ENCODE measurements at regions not wholly inside any gene's neighbourhood (a gene's known extent, or its start where the extent isn't known, plus 50 kb on each side); places are given as distances from the start of the nearest gene placed in this dataset.

DNA sequence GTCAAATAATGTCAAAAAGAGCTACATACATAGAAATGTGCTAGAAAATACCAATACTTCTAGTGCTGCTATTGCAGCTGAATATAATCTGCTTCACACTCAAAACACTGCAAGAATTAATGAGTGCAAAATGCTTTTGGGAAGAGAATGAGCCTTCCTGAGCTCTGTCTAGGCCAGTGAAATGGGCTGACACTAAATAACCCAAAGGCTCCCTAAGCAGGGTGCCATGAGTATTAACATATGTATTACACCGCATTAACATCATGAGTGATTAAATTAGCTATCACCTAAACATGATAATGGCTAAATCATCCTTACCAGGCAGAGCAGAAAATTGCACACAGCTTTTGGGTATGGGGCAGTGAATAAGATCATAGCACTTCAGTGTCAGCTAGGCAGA, 806.3 kb upstream of the NECTIN3 start:
- no peaks in the 10 kb centered on the region for H3K79me2 ChIP-seq (replicated peaks; ENCODE audit: insufficient read depth, low read length)
- H4K20me1 ChIP-seq (ENCODE audit: insufficient read depth), result no peaks in the 10 kb centered on the region
- H3F3A ChIP-seq (ENCODE audit: insufficient read depth, low read length, poor library complexity, severe bottlenecking), result no peaks in the 10 kb centered on the region
- H3K4me3 ChIP-seq (ENCODE audit: low read length), result no peak overlapping the region
- no peak for TF ChIP-seq EZH2 (IDR thresholded peaks at IDR 0.05; ENCODE audit: borderline replicate concordance, insufficient read depth, low read length, poor library complexity, severe bottlenecking)
- H3K9ac ChIP-seq (ENCODE audit: low read length), result no peak overlapping the region
- H3K27me3 ChIP-seq (ENCODE audit: insufficient read depth, low read depth, low read length), result no peaks in the 10 kb centered on the region
- no peak overlapping the region for H3K27ac ChIP-seq (ENCODE audit: low read length)
- no peak overlapping the region for H3K4me2 ChIP-seq (ENCODE audit: low read length)
- H3K9me3 ChIP-seq (ENCODE audit: low read length), result no peaks in the 10 kb centered on the region
- no peak overlapping the region for H2AFZ ChIP-seq (ENCODE audit: low read depth, low read length)
- H3K36me3 ChIP-seq (ENCODE audit: insufficient read depth, low read length), result no peaks in the 10 kb centered on the region
- no peaks in the 10 kb centered on the region for H3K9me2 ChIP-seq (ENCODE audit: insufficient read depth, low read length)

DNA sequence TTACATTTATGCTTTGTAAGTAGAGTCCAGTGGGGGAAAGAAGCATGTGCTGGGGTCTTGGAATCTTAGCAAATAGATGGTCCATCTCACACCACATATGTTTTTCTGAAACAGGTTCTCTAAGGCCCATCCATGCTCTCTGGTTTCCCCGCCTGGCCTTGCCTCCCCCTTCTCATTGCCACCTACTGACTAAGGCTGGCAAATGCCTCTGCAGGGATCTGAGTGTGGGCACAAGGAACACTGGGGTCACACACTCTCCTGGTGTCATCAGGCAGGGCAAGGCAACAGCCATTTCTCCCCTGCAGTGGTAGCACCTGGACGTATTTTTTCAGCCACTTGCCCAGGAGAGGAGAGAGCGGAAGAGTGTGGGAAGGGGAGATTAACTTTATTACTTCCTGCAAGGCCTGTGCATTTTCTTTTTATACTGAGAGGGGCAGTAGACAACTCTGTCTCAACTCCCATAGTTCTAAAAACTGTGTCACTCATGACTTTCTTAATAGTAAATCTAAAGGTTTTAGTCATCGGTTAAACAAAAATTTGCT, 804.2 kb upstream of the NECTIN3 start:
- H3K36me3 ChIP-seq (ENCODE audit: insufficient read depth, low read length), result no peaks in the 10 kb centered on the region
- no peaks in the 10 kb centered on the region for H4K20me1 ChIP-seq (ENCODE audit: insufficient read depth)

More for the DNA sequence above, 804.2 kb upstream of the NECTIN3 start:
- Histone ChIP-seq H3K27ac (ENCODE audit: low read length) (no peak overlapping the region), H3K4me3 (ENCODE audit: low read length) (no peak overlapping the region), H3K9me3 (ENCODE audit: low read length) (no peaks in the 10 kb centered on the region), H3K27me3 (ENCODE audit: insufficient read depth, low read depth, low read length) (no peaks in the 10 kb centered on the region), H3K9me2 (ENCODE audit: insufficient read depth, low read length) (no peaks in the 10 kb centered on the region), H3F3A (ENCODE audit: insufficient read depth, low read length, poor library complexity, severe bottlenecking) (no peaks in the 10 kb centered on the region), H2AFZ (ENCODE audit: low read depth, low read length) (no peak overlapping the region), H3K79me2 (replicated peaks; ENCODE audit: insufficient read depth, low read length) (no peaks in the 10 kb centered on the region), H3K4me2 (ENCODE audit: low read length) (no peak overlapping the region), H3K9ac (ENCODE audit: low read length) (no peak overlapping the region)
- TF ChIP-seq POLR2AphosphoS5 (IDR thresholded peaks at IDR 0.05) (no peak), MXI1 (conservative IDR thresholded peaks at IDR 0.05; ENCODE audit: poor library complexity, severe bottlenecking) (no peak), EZH2 (IDR thresholded peaks at IDR 0.05; ENCODE audit: borderline replicate concordance, insufficient read depth, low read length, poor library complexity, severe bottlenecking) (no peak), RAD21 (conservative IDR thresholded peaks at IDR 0.05) (no peak), TAF1 (IDR thresholded peaks at IDR 0.05; ENCODE audit: low read depth) (no peak), EP300 (conservative IDR thresholded peaks at IDR 0.05; ENCODE audit: poor library complexity, severe bottlenecking) (no peak), SMC3 (conservative IDR thresholded peaks at IDR 0.05; ENCODE audit: poor library complexity) (no peak)
- TF ChIP-seq, protein P1, sequence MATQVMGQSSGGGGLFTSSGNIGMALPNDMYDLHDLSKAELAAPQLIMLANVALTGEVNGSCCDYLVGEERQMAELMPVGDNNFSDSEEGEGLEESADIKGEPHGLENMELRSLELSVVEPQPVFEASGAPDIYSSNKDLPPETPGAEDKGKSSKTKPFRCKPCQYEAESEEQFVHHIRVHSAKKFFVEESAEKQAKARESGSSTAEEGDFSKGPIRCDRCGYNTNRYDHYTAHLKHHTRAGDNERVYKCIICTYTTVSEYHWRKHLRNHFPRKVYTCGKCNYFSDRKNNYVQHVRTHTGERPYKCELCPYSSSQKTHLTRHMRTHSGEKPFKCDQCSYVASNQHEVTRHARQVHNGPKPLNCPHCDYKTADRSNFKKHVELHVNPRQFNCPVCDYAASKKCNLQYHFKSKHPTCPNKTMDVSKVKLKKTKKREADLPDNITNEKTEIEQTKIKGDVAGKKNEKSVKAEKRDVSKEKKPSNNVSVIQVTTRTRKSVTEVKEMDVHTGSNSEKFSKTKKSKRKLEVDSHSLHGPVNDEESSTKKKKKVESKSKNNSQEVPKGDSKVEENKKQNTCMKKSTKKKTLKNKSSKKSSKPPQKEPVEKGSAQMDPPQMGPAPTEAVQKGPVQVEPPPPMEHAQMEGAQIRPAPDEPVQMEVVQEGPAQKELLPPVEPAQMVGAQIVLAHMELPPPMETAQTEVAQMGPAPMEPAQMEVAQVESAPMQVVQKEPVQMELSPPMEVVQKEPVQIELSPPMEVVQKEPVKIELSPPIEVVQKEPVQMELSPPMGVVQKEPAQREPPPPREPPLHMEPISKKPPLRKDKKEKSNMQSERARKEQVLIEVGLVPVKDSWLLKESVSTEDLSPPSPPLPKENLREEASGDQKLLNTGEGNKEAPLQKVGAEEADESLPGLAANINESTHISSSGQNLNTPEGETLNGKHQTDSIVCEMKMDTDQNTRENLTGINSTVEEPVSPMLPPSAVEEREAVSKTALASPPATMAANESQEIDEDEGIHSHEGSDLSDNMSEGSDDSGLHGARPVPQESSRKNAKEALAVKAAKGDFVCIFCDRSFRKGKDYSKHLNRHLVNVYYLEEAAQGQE (IDR thresholded peaks at IDR 0.05; ENCODE audit: borderline replicate concordance), result no peak
- TF ChIP-seq, protein P2, sequence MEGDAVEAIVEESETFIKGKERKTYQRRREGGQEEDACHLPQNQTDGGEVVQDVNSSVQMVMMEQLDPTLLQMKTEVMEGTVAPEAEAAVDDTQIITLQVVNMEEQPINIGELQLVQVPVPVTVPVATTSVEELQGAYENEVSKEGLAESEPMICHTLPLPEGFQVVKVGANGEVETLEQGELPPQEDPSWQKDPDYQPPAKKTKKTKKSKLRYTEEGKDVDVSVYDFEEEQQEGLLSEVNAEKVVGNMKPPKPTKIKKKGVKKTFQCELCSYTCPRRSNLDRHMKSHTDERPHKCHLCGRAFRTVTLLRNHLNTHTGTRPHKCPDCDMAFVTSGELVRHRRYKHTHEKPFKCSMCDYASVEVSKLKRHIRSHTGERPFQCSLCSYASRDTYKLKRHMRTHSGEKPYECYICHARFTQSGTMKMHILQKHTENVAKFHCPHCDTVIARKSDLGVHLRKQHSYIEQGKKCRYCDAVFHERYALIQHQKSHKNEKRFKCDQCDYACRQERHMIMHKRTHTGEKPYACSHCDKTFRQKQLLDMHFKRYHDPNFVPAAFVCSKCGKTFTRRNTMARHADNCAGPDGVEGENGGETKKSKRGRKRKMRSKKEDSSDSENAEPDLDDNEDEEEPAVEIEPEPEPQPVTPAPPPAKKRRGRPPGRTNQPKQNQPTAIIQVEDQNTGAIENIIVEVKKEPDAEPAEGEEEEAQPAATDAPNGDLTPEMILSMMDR (IDR thresholded peaks at IDR 0.05; ENCODE audit: poor library complexity, severe bottlenecking), result no peak
